B cell (primary cell): ENCODE measurements at regions not wholly inside any gene's neighbourhood (a gene's known extent, or its start where the extent isn't known, plus 50 kb on each side); places are given as distances from the start of the nearest gene placed in this dataset.

Experiments used
- EZH2 ChIP-seq: IDR thresholded peaks from 2 replicates; pipeline ENCODE4 v1.6.1; 2012; ENCODE audit warnings: borderline replicate concordance, low read depth, mild to moderate bottlenecking, moderate library complexity, low read length; ENCODE audit not compliant: insufficient read depth, poor library complexity, severe bottlenecking
- TF ChIP-seq, protein P1 (sequence below): fragments of 200-600 bp; IDR thresholded peaks from one replicate; pipeline ENCODE4 v1.8.0; 2022; ENCODE audit warnings: antibody characterized with exemption, mild to moderate bottlenecking

DNA sequence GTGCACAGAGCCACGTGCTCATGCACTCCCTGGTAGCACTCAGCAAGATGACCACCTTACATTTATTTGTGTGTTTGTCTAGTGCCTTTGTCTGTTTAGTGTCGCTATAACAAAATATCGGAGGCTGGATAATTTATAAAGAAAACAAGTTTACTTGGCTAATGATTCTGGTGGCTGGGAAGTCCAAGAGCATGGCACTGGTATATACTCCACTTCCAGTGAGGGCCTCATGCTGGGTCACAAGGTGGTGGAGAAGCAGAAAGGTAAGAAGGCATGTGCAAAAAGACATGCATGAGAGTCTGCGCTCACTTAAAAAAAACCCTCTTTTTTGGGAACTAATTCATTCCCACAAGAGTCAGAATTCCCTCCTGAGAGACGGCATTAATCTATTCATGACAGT lies 52.5 kb upstream of the BOD1 start:
- TF ChIP-seq, protein P1, sequence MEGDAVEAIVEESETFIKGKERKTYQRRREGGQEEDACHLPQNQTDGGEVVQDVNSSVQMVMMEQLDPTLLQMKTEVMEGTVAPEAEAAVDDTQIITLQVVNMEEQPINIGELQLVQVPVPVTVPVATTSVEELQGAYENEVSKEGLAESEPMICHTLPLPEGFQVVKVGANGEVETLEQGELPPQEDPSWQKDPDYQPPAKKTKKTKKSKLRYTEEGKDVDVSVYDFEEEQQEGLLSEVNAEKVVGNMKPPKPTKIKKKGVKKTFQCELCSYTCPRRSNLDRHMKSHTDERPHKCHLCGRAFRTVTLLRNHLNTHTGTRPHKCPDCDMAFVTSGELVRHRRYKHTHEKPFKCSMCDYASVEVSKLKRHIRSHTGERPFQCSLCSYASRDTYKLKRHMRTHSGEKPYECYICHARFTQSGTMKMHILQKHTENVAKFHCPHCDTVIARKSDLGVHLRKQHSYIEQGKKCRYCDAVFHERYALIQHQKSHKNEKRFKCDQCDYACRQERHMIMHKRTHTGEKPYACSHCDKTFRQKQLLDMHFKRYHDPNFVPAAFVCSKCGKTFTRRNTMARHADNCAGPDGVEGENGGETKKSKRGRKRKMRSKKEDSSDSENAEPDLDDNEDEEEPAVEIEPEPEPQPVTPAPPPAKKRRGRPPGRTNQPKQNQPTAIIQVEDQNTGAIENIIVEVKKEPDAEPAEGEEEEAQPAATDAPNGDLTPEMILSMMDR = no peak
- TF ChIP-seq EZH2 = no peak
